GM12892 (cell line): ENCODE measurements at regions not wholly inside any gene's neighbourhood (a gene's known extent, or its start where the extent isn't known, plus 50 kb on each side); places are given as distances from the start of the nearest gene placed in this dataset.

Experiments used
- DNase-seq: peaks from one replicate; pipeline ENCODE4 v3.0.0; 2011; ENCODE audit not compliant: insufficient read length
- FAIRE-seq: peaks from 2 replicates; lab custom pipeline; 2011; peaks lifted over from hg19 to GRCh38; lab: Jason Lieb, UNC
- POLR2A ChIP-seq: IDR thresholded peaks from 2 replicates; pipeline ENCODE4 v1.6.1; 2011; ENCODE audit warnings: low read depth, low read length, control low read depth
- POLR2AphosphoS5 ChIP-seq: IDR thresholded peaks from 2 replicates; pipeline ENCODE4 v1.6.1; 2011; ENCODE audit warnings: low read depth, low read length, control low read depth
- TAF1 ChIP-seq: IDR thresholded peaks from 2 replicates; pipeline ENCODE4 v1.6.1; 2011; ENCODE audit warnings: low read depth, mild to moderate bottlenecking, control low read depth, low read length, borderline replicate concordance

- no peak for FAIRE-seq
Measured at GRCh38 chr10:78752221-78752620, 316.5 kb upstream of the ZMIZ1 start.

DNA sequence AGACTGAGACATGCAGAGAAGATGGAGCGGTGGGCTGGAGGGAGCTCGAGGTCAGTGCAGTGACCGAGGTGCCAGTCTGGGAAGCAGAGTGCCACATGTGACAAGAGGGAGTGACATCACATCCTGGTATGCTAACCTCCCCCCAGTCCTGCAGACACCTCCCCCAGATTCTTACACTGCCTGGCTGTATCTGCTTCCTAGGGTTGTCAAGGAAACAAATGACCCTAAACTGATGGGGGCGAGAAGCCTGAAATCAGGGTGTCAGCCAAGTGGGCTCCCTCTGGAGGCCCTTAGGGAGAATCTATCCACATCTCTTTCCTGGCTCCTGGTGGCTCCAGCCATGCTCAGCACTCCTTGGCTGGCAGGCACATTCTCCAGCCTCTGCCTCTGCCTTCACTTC is 316.1 kb upstream of the ZMIZ1 start:
- DNase-seq (no peak), FAIRE-seq (no peak)
- no peak for TF ChIP-seq POLR2AphosphoS5
- no peak for TF ChIP-seq POLR2A
- no peak for TF ChIP-seq TAF1

More at GRCh38 chr10:78752221-78752620, 316.5 kb upstream of the ZMIZ1 start:
- TF ChIP-seq POLR2AphosphoS5: no peak
- no peak for TF ChIP-seq POLR2A
- no peak for DNase-seq

- no peak for FAIRE-seq
- no peak for DNase-seq
- TF ChIP-seq TAF1 (no peak), POLR2A (no peak), POLR2AphosphoS5 (no peak)
Measured at GRCh38 chr10:78754269-78755062, 314.3 kb upstream of the ZMIZ1 start.

DNA sequence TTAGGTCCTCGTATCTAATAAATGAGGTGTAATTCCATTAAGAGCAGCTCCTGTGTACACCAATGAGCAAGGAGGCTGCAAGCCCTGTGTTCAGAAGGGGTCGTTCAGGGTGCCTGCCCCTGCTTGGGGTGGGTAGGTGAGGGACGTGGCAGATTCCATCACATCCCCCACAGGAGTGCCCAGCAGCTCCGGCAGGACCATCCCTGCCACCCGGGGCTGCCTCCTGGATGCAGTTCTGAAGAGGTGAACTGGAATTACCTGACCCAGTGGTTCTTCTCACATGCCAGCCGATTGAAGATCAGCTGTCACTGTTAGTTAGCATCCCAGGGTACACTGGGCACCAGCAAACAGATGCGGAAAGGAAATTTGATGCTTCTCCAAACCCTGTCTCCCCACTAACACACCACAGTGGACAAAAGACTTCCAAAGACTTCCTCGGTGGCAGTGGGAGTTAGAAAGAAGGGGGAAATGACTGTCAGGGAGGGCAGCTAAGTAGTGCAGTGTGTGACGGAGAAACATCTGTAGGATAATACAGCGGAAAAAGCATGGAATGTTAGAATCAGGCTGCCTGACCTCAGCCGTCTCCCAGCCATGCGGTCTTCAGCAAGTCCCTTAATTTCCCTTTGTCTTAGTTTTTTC is 313.6 kb upstream of the ZMIZ1 start:
- no peak for DNase-seq
- no peak for FAIRE-seq
- no peak for TF ChIP-seq POLR2A

GRCh38 chr10:78755877-78756455 is 312.8 kb upstream of the ZMIZ1 start:
- DNase-seq (no peak), FAIRE-seq (no peak)
- TF ChIP-seq POLR2A: no peak
- no peak for TF ChIP-seq POLR2AphosphoS5
- no peak for TF ChIP-seq TAF1

GRCh38 chr10:78756604-78757343 is 312.0 kb upstream of the ZMIZ1 start:
- DNase-seq (no peak), FAIRE-seq (no peak)
- TF ChIP-seq TAF1: no peak
- no peak for TF ChIP-seq POLR2A
- TF ChIP-seq POLR2AphosphoS5: no peak

DNA sequence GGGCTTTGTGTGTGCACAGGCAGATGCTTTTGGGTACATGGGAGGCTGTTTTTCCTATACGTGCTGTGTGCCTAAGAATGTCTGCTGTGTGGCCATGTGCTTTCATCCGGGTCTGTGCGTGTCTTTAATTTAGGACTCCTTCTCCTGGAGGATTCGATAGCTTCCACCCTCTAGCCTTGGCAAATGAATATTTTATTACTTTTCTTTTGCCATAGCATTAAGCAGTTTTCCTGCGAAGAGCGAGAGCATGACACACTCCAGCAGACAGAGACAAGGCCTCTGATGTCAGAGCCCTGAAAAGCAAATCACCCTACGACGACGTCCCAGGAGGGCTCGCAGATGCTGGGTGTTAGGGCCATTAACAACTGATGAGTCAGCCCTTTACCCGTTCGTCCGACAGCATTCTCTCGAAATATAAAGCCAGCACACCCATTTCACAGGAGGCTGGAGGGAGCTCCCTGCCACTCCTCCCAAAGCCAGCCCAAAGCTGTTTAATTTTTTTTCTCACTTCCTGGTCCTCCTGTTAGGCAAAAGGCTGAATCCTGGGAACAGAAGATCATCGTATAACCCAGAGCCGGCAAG is 311.3 kb upstream of the ZMIZ1 start:
- no peak for FAIRE-seq
- no peak for TF ChIP-seq TAF1
- TF ChIP-seq POLR2A: no peak
- no peak for TF ChIP-seq POLR2AphosphoS5
- no peak for DNase-seq

DNA sequence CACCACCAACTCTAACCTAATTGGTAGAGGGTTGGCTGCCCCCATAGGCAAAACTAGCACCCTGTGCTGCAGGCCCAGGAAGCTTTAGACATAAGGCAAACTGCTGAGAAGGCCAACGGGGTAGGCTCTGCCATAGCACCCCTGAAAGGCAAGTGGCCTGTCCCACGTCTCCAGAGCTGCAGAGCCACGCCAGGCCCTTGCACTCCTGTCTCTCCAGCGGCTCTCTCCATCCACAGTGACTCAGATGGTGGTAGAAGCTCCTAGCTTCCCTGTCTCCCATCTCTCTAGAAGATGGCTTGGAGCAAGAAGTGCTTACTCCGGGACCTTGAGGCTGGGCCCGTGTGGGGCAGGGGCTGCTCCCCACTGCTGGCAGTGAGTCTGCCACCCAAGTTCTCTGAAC is 310.6 kb upstream of the ZMIZ1 start:
- DNase-seq (no peak), FAIRE-seq (no peak)
- TF ChIP-seq TAF1: no peak
- TF ChIP-seq POLR2A: no peak
- no peak for TF ChIP-seq POLR2AphosphoS5

DNA sequence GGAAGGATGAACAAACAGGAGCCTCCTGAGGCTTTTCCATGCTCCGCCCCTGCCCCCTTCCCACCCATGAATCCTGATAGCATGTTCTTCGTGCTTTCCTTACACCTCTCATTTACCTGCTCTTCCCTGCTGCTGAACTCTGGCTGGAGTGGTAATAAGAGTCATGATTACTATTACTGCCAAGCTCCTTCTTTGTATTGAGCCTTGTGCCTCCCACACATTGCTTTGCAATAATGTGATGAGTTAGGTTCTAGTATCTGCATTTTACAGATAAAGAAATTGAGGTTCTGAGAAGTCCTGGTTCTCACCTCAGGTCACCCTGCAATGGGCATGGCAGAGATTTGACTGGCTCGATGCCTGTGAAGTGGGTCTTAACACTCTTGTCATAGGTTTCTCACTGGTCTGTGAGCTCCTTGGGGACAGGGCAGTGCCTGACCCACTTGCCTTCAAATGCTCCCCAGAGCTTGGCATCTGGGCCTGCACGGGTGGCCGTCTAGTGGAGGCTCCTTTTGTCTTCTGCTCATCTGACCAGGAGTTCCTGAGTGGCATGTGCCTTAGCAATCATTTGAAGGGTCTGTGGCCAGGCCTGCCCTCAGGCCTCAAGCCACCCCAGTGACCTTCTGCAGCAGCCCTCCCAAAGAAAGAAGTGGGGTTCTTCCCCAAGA is 309.2 kb upstream of the ZMIZ1 start:
- DNase-seq (no peak), FAIRE-seq (no peak)
- no peak for TF ChIP-seq POLR2AphosphoS5
- no peak for TF ChIP-seq TAF1
- TF ChIP-seq POLR2A: no peak

DNA sequence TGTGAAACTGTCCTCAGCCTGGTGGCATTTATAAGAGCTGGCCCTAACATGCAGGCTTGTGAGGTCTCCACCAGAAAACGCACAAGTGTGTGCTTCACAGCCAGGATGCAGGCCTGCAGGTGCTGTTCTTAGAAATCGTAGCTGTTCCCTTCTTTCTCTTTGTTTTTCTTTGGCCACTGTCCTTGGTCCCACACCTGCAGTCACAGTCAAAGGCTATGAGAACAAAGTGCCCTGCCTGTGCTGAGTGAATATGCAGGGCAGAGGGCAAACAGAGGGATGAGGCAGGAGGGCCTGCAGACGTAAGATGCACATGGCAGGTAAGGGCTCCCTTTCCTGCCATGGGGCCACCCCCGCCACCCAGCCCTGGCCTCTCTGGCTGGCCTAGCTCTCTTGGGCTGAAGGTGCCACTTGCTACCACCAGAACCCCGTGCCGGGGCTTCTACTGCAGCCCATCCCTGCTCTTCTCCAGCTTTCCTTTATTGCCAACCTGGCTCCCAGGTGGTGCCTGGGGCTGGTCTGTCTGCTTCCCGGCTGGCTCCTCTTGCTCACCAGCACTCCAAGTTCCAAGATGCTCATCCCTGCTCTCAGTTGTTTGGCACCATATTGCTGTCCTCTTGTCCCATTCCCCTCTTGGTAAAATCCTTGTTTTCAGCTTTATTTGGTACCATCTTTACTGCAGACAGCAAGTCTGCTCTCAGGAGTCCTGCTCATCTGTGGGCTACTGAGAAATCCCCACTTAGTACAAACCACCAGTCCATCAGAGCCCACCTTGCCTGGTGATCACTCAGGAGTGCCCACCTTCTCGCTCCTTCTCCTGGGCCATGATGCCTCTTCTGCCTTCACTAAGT is 308.1 kb upstream of the ZMIZ1 start:
- DNase-seq (no peak), FAIRE-seq (no peak)
- TF ChIP-seq POLR2A (no peak), POLR2AphosphoS5 (no peak), TAF1 (no peak)

DNA sequence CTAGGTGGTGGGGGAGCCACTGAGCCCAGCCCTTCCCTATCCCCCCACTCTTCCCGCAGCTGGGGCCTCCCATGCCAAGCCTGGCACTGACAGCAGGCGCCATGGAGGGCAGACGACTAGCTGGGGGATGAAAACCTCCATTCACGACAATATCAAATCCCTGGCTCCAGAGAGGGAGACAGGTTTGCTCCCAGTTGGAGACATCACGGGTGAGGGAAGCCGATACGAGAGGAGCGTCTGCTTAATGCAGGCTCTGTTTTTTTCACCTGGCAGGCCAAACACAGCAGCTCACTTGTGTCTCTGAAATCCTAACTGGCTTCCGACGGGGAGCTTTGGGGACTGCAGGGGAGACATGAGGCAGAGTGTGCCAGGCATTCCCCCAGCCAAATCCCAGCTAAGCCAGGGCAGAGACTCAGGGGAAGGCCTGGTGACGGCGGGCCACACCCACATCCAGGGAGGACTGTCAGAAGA is 307.4 kb upstream of the ZMIZ1 start:
- TF ChIP-seq POLR2AphosphoS5: no peak
- TF ChIP-seq TAF1: no peak
- TF ChIP-seq POLR2A: no peak
- no peak for FAIRE-seq
- DNase-seq: no peak
